ENCODE measurements at regions not wholly inside any gene's neighbourhood (a gene's known extent, or its start where the extent isn't known, plus 50 kb on each side); places are given as distances from the start of the nearest gene placed in this dataset.

- Histone ChIP-seq H3K27me3 (no peaks in the 10 kb centered on the region), H3K4me3 (no peak overlapping the region), H3K27ac (no peak overlapping the region), H3K9me3 (no peaks in the 10 kb centered on the region), H3K4me1 (peaks cover 0 to 8% of the 10 kb centered on the region in 2 donors), H3K36me3 (no peaks in the 10 kb centered on the region)
- no peak for TF ChIP-seq CTCF (IDR thresholded peaks at IDR 0.05)
- intact Hi-C loops (cut with DNase I) = no loop called here
- DNase-seq (ENCODE audit: low spot score in 2 of 2) = no peak
Measured at GRCh38 chr6:109226353-109226752, 131.0 kb downstream of the CEP57L1 start.

GRCh38 chr6:109225946-109226345, 130.6 kb downstream of the CEP57L1 start:
- Histone ChIP-seq H3K4me1 (peaks cover 0 to 8% of the 10 kb centered on the region in 2 donors), H3K27ac (no peak overlapping the region), H3K4me3 (no peak overlapping the region), H3K9me3 (no peaks in the 10 kb centered on the region), H3K27me3 (no peaks in the 10 kb centered on the region), H3K36me3 (no peaks in the 10 kb centered on the region)
- no peak for DNase-seq (ENCODE audit: low spot score in 2 of 2)
- TF ChIP-seq CTCF (IDR thresholded peaks at IDR 0.05) = no peak
- intact Hi-C loops (cut with DNase I) = loop anchor here (2.0 kb wide), 1 partner anchor 13 kb away; no protein-coding TSS in a partner anchor

GRCh38 chr6:109224994-109225393, 129.7 kb downstream of the CEP57L1 start:
- TF ChIP-seq CTCF (IDR thresholded peaks at IDR 0.05) = no peak
- no peak for DNase-seq (ENCODE audit: low spot score in 2 of 2)
- H3K4me3 ChIP-seq = no peak overlapping the region
- H3K27ac ChIP-seq = no peak overlapping the region
- no peaks in the 10 kb centered on the region for H3K36me3 ChIP-seq
- intact Hi-C loops (cut with DNase I) = loop anchor here (2.0 to 5.0 kb wide), 2 partner anchors 14 to 72 kb away; no protein-coding TSS in a partner anchor
- no peaks in the 10 kb centered on the region for H3K9me3 ChIP-seq
- peaks cover 0 to 15% of the 10 kb centered on the region in 2 donors for H3K4me1 ChIP-seq
- no peaks in the 10 kb centered on the region for H3K27me3 ChIP-seq

GRCh38 chr6:109224107-109224875, 129.0 kb downstream of the CEP57L1 start:
- Histone ChIP-seq H3K27ac (no peak overlapping the region), H3K4me1 (peaks cover 0 to 15% of the 10 kb centered on the region in 2 donors), H3K4me3 (no peak overlapping the region), H3K27me3 (no peaks in the 10 kb centered on the region), H3K36me3 (no peaks in the 10 kb centered on the region), H3K9me3 (no peaks in the 10 kb centered on the region)
- TF ChIP-seq CTCF (IDR thresholded peaks at IDR 0.05) = no peak
- DNase-seq (ENCODE audit: low spot score in 2 of 2) = no peak
- intact Hi-C loops (cut with DNase I) = loop anchor here (2.0 to 5.0 kb wide), 2 partner anchors 15 to 73 kb away; no protein-coding TSS in a partner anchor

GRCh38 chr6:109222848-109223247, 127.5 kb downstream of the CEP57L1 start:
- intact Hi-C loops (cut with DNase I) = loop anchor here (5.0 kb wide), 1 partner anchor 74 kb away; no protein-coding TSS in a partner anchor
- no peak overlapping the region for H3K4me3 ChIP-seq
- no peak for TF ChIP-seq CTCF (IDR thresholded peaks at IDR 0.05)
- H3K27ac ChIP-seq = no peak overlapping the region
- H3K4me1 ChIP-seq = peaks cover 0 to 18% of the 10 kb centered on the region in 2 donors
- DNase-seq (ENCODE audit: low spot score in 2 of 2) = no peak
- no peaks in the 10 kb centered on the region for H3K9me3 ChIP-seq
- H3K27me3 ChIP-seq = no peaks in the 10 kb centered on the region
- H3K36me3 ChIP-seq = no peaks in the 10 kb centered on the region

Data from ascending aorta (tissue), 2 donors.